ENCODE measurements at regions not wholly inside any gene's neighbourhood (a gene's known extent, or its start where the extent isn't known, plus 50 kb on each side); places are given as distances from the start of the nearest gene placed in this dataset.

GRCh38 chr7:92944633-92945032, 108.3 kb upstream of the CDK6 start:
- TF ChIP-seq, protein P1, sequence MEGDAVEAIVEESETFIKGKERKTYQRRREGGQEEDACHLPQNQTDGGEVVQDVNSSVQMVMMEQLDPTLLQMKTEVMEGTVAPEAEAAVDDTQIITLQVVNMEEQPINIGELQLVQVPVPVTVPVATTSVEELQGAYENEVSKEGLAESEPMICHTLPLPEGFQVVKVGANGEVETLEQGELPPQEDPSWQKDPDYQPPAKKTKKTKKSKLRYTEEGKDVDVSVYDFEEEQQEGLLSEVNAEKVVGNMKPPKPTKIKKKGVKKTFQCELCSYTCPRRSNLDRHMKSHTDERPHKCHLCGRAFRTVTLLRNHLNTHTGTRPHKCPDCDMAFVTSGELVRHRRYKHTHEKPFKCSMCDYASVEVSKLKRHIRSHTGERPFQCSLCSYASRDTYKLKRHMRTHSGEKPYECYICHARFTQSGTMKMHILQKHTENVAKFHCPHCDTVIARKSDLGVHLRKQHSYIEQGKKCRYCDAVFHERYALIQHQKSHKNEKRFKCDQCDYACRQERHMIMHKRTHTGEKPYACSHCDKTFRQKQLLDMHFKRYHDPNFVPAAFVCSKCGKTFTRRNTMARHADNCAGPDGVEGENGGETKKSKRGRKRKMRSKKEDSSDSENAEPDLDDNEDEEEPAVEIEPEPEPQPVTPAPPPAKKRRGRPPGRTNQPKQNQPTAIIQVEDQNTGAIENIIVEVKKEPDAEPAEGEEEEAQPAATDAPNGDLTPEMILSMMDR (IDR thresholded peaks at IDR 0.05): no peak
- no peak for TF ChIP-seq POLR2A (IDR thresholded peaks at IDR 0.05)
